KMS-11 (cell line): ENCODE measurements at regions not wholly inside any gene's neighbourhood (a gene's known extent, or its start where the extent isn't known, plus 50 kb on each side); places are given as distances from the start of the nearest gene placed in this dataset.
"Not testable (repeated sequence)": the region's sequence is repeated elsewhere in the genome, so short reads cannot be mapped to it uniquely, and the experiment has no call there.

Source experiments
- H2AFZ ChIP-seq: fragments of 200-600 bp; sonication (generic); 2 replicates; pipeline ENCODE4 v1.6.1; 2016; ENCODE audit warnings: antibody characterized with exemption, mixed run types, low read depth
- H3K27ac ChIP-seq: fragments of 200-600 bp; sonication (generic); 2 replicates; pipeline ENCODE4 v1.6.1; 2016; ENCODE audit warnings: mild to moderate bottlenecking, mixed run types
- H3K27me3 ChIP-seq: fragments of 200-600 bp; sonication (generic); 2 replicates; pipeline ENCODE4 v1.6.1; 2017; ENCODE audit warnings: mild to moderate bottlenecking, low read depth, mixed run types, moderate library complexity; ENCODE audit not compliant: insufficient read depth
- H3K36me3 ChIP-seq: fragments of 200-600 bp; sonication (generic); 2 replicates; pipeline ENCODE4 v1.6.1; 2017; ENCODE audit warnings: mild to moderate bottlenecking, mixed run types; ENCODE audit not compliant: insufficient read depth
- H3K4me1 ChIP-seq: fragments of 200-600 bp; sonication (generic); 2 replicates; pipeline ENCODE4 v1.6.1; 2016; ENCODE audit warnings: mild to moderate bottlenecking, low read depth, mixed run types; ENCODE audit not compliant: poor library complexity, severe bottlenecking
- H3K4me2 ChIP-seq: fragments of 200-600 bp; sonication (generic); 2 replicates; pipeline ENCODE4 v1.7.0; 2016; ENCODE audit warnings: mild to moderate bottlenecking, mixed run types
- H3K4me3 ChIP-seq: fragments of 200-600 bp; sonication (generic); IDR thresholded peaks from 2 replicates; pipeline ENCODE4 v1.6.1; 2017; ENCODE audit warnings: low read depth, low read length, mixed read lengths; ENCODE audit not compliant: insufficient read depth
- H3K79me2 ChIP-seq: fragments of 200-600 bp; sonication (generic); 2 replicates; pipeline ENCODE4 v1.6.1; 2016; ENCODE audit warnings: low read depth, mixed run types; ENCODE audit not compliant: insufficient read depth
- H3K9ac ChIP-seq: fragments of 200-600 bp; sonication (generic); 2 replicates; pipeline ENCODE4 v1.6.1; 2016; ENCODE audit warnings: mild to moderate bottlenecking, mixed run types
- H4K20me1 ChIP-seq: fragments of 200-600 bp; sonication (generic); 2 replicates; pipeline ENCODE4 v1.6.1; 2016; ENCODE audit warnings: mild to moderate bottlenecking, mixed run types; ENCODE audit not compliant: insufficient read depth

DNA sequence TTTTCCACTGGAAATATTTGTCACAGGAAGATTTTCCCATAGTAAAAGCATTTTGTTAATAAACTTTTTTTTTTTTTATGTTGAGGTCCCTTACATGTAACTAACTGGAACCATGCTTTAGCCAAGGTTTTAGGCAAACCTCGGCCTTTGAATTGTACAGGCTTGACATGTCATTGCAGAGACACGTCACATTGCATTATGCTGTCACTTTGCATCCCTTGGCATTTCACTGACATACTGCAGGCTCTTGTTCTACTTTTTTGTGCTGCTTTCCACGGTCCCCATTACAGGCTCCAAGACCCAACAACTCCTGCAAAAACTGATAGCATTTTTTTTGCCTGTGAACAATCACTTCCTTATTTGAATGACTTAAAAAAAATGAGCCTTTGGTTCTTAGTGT, 724.3 kb downstream of the TTLL7 start:
- not testable (repeated sequence) for H3K79me2 ChIP-seq, H3K4me1 ChIP-seq, H3K4me3 ChIP-seq, H4K20me1 ChIP-seq, H3K27ac ChIP-seq, H2AFZ ChIP-seq, H3K4me2 ChIP-seq, H3K27me3 ChIP-seq, H3K9ac ChIP-seq, H3K36me3 ChIP-seq

DNA sequence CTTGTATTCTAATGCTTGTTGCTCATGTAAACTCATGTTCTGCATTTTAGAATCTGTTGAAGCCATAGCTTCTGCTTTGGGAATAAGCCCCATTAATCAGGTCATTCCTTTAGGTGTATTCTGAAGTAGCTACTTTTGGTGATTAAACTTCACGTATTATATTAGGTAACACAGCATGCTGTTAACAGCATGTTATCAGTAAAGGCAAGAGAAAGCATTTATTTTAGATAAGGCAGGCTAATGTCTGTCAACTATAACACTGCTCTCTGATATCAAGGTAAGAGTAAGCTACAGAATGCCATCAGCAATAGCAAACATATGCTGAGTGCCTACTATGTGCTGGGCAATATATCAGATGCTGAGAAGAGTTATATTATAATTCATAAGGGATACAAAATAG, 726.4 kb downstream of the TTLL7 start:
- H3K36me3 ChIP-seq, H3K4me1 ChIP-seq, H3K9ac ChIP-seq, H3K4me2 ChIP-seq, H3K27ac ChIP-seq, H3K4me3 ChIP-seq, H3K27me3 ChIP-seq, H2AFZ ChIP-seq, H4K20me1 ChIP-seq, H3K79me2 ChIP-seq: not testable (repeated sequence)

DNA sequence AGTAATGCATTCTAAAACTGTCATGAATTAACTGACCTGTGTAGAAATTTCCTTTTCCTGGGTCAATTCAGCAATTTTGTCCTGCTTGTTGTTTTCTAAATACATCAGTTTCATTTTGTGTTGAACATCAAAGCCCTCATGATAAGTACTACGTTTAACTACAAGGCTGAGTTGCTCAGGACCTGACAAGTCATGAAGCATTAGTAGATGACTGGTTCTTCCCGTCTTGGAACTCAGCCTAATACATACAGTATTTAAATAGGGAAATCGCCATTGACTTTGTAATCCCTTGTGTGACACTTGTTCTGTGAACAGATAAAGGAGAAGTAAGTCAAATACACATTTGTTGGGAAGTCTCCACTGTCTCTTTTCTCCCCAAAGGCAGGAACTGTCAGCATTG, 727.1 kb downstream of the TTLL7 start:
- not testable (repeated sequence) for H3K79me2 ChIP-seq, H2AFZ ChIP-seq, H3K36me3 ChIP-seq, H3K4me2 ChIP-seq, H3K27me3 ChIP-seq, H3K27ac ChIP-seq, H3K9ac ChIP-seq, H3K4me3 ChIP-seq, H3K4me1 ChIP-seq, H4K20me1 ChIP-seq

DNA sequence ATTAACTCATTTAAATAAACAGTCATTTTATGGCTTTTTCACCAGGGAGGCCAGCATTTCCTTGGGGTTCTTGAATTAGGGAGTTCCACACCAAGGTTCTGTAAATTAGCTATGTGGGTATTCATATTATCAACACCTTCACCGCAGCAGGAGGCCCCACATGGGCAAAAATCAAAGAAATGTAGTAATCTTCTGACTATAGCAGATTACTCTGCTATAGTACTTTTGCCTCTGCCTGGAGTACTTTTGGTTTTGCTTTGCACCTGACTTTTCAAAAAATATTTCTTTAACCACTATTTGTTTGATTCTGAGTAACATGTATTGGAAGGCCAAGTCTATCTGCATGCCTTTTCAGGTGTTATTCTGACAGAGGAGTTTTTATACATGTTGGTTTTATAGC, 728.1 kb downstream of the TTLL7 start:
- H3K27me3 ChIP-seq, H3K4me3 ChIP-seq, H4K20me1 ChIP-seq, H2AFZ ChIP-seq, H3K27ac ChIP-seq, H3K4me1 ChIP-seq, H3K4me2 ChIP-seq, H3K36me3 ChIP-seq, H3K79me2 ChIP-seq, H3K9ac ChIP-seq: not testable (repeated sequence)

DNA sequence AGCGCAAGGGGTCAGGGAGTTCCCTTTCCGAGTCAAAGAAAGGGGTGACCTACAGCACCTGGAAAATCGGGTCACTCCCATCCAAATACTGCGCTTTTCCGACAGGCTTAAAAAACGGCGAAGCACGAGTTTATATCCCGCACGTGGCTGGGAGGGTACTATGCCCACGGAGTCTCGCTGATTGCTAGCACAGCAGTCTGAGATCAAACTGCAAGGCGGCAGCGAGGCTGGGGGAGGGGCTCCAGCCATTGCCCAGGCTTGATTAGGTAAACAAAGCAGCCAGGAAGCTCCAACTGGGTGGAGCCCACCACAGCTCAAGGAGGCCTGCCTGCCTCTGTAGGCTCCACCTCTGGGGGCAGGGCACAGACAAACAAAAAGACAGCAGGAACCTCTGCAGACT, 735.1 kb downstream of the TTLL7 start:
- H3K4me1 ChIP-seq, H3K27me3 ChIP-seq, H3K4me2 ChIP-seq, H2AFZ ChIP-seq, H3K4me3 ChIP-seq, H3K79me2 ChIP-seq, H3K27ac ChIP-seq, H3K36me3 ChIP-seq, H3K9ac ChIP-seq, H4K20me1 ChIP-seq: not testable (repeated sequence)

DNA sequence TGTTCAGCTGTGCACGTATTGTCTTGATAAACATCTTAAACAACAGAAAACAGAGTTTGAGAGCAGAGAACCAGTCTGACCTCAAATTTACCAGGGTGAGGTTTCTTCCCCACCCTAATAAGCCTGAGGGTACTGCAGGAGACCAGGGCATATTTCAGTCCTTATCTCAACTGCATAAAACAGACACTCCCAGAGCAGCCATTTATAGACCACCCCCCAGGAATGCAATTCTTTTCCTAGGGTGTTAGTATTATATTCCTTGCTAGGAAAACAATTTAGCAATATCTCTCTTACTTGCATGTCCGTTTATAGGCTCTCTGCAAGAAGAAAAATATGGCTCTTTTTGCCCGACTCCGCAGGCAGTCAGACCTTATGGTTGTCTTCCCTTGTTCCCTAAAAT, 747.2 kb downstream of the TTLL7 start:
- H2AFZ ChIP-seq, H3K79me2 ChIP-seq: not testable (repeated sequence)

DNA sequence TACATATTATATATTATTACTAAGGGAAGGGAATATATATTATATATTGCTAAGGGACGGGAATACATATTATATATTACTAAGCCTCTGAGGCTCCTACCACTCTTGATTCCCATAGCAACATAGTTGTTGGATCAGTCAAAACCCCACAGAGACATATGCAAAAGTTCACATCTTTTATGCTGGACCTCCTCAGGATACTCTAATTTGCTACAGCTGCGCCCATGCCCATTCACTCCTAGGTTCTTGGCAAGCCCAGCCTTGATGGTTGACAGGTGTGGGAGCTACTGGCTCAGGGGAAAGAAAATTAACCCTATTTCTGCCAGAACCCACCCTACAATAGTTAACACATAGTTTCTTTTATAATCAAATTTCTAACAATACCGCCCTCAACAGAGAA, 752.2 kb downstream of the TTLL7 start:
- not testable (repeated sequence) for H2AFZ ChIP-seq, H3K27me3 ChIP-seq, H3K4me3 ChIP-seq, H3K27ac ChIP-seq, H3K79me2 ChIP-seq, H4K20me1 ChIP-seq, H3K36me3 ChIP-seq, H3K4me1 ChIP-seq, H3K9ac ChIP-seq, H3K4me2 ChIP-seq

More for the DNA sequence above, 747.2 kb downstream of the TTLL7 start:
- H3K9ac ChIP-seq, H3K27me3 ChIP-seq, H3K4me3 ChIP-seq, H3K4me1 ChIP-seq, H3K27ac ChIP-seq, H3K36me3 ChIP-seq, H3K4me2 ChIP-seq, H4K20me1 ChIP-seq: not testable (repeated sequence)

DNA sequence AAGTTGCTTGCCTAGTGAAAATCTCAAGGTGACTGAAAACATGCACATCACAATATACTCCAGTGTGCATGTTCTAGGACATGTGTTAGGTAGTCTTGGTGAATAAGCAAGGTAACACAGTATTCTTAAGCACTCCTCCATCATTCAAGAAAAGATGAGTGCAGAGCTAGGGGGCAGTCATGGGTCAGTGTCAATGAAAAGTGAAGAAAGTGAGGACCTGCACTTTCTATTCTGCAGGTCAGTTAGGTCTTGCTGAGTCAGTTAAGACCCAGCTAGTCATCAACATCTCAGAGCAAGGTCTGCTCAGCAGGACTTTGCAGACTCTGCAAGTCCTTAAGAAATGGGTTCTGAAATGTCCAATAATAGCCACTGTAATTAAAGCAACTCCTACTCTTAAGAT, 754.1 kb downstream of the TTLL7 start:
- H3K79me2 ChIP-seq, H4K20me1 ChIP-seq, H3K27ac ChIP-seq, H3K36me3 ChIP-seq, H3K4me3 ChIP-seq, H3K4me2 ChIP-seq, H3K27me3 ChIP-seq, H3K9ac ChIP-seq, H3K4me1 ChIP-seq, H2AFZ ChIP-seq: not testable (repeated sequence)

DNA sequence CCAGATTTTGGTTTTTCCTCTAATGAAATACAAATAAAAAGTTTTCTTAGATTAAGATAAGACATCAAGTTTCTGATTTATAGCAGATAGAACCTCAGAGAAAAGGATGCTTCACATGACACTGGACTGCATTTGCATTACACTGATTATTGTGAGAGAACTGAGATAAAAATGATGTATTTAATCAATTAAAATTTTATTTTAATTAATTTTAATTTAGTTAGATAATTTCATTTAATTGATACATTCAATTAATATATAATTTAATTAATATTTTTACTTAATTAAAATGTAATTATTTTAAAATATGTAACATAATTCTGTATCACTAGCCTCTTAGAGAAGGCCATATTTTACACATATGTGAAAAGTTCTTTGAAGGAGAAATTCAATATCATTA, 759.4 kb downstream of the TTLL7 start:
- not testable (repeated sequence) for H3K4me3 ChIP-seq, H3K27ac ChIP-seq, H3K4me2 ChIP-seq, H2AFZ ChIP-seq, H3K36me3 ChIP-seq, H4K20me1 ChIP-seq, H3K4me1 ChIP-seq, H3K9ac ChIP-seq, H3K27me3 ChIP-seq, H3K79me2 ChIP-seq

DNA sequence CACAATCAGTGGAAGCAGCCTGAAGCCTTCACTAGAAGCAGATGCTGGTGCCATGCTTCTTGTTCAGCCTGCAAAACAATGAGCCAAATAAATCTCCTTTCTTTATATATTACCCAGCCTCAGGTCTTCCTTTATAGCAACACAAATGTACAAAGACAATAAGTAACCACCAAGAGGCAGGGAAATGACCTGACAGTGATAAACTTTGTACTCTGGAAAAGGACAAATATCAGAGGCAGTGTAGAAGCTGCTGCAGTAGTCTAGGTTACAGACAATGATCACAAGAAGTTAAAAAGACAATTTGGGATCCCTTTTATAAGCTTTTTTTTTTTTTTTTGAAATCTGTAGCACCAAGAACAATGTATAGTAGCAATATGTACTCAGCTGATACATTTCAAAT, 760.3 kb downstream of the TTLL7 start:
- not testable (repeated sequence) for H4K20me1 ChIP-seq, H3K4me2 ChIP-seq, H3K27me3 ChIP-seq, H3K79me2 ChIP-seq, H3K27ac ChIP-seq, H3K9ac ChIP-seq, H3K4me3 ChIP-seq, H3K36me3 ChIP-seq, H3K4me1 ChIP-seq, H2AFZ ChIP-seq

DNA sequence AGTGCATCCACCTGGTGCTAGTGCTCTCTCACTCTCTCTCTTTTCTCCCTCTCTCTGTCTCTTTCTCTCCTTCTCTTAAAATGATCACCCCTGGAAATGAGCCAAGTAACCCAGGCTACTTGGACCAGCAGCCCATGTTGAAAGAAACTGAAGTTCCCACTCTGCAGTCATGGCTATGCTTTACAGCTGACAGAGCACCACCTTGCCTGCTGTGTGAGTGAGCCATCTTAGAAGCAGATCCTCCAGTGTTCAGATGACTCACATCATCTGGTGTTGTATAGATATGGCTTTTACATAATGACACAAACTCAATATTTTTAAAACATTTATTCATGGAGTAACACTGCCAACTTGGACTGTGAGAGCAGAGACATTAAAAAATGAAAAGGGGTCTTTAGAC, 779.1 kb downstream of the TTLL7 start:
- not testable (repeated sequence) for H3K4me3 ChIP-seq, H3K27me3 ChIP-seq, H3K4me1 ChIP-seq, H2AFZ ChIP-seq, H4K20me1 ChIP-seq, H3K9ac ChIP-seq, H3K36me3 ChIP-seq, H3K4me2 ChIP-seq, H3K27ac ChIP-seq, H3K79me2 ChIP-seq
